GM21737 (cell line): ENCODE measurements at regions not wholly inside any gene's neighbourhood (a gene's known extent, or its start where the extent isn't known, plus 50 kb on each side); places are given as distances from the start of the nearest gene placed in this dataset.

Source experiments
- ATAC-seq: cut with Tn5 transposase; IDR thresholded peaks from one replicate; pipeline ENCODE4 v1.9.1; 2021; ENCODE audit warnings: mild to moderate bottlenecking, moderate library complexity; ENCODE audit not compliant: unreplicated experiment

GRCh38 chr4:138759554-138759902 lies 256.1 kb upstream of the NOCT start:
- no peak for ATAC-seq

- ATAC-seq = no peak
Measured at GRCh38 chr4:138758876-138759553, 256.6 kb upstream of the NOCT start.

GRCh38 chr4:138758196-138758595 lies 257.4 kb upstream of the NOCT start:
- ATAC-seq = no peak

- no peak for ATAC-seq
Measured at GRCh38 chr4:138757432-138757831, 258.1 kb upstream of the NOCT start.

GRCh38 chr4:138756519-138756918 lies 259.1 kb upstream of the NOCT start:
- ATAC-seq = no peak

GRCh38 chr4:138751309-138751708 lies 264.3 kb upstream of the NOCT start:
- ATAC-seq = no peak

- ATAC-seq = no peak
Measured at GRCh38 chr4:138749303-138749702, 266.3 kb upstream of the NOCT start.

GRCh38 chr4:138741766-138742377 lies 273.7 kb upstream of the NOCT start:
- ATAC-seq = no peak

- no peak for ATAC-seq
Measured at GRCh38 chr4:138740816-138741745, 274.5 kb upstream of the NOCT start.

GRCh38 chr4:138736362-138736761 lies 279.2 kb upstream of the NOCT start:
- no peak for ATAC-seq

GRCh38 chr4:138734746-138735145 lies 280.8 kb upstream of the NOCT start:
- ATAC-seq = no peak

- ATAC-seq = no peak
Measured at GRCh38 chr4:138728566-138728965, 287.0 kb upstream of the NOCT start.

- no peak for ATAC-seq
Measured at GRCh38 chr4:138727731-138728130, 287.9 kb upstream of the NOCT start.

GRCh38 chr4:138724530-138724929 lies 291.1 kb upstream of the NOCT start:
- no peak for ATAC-seq

- no peak for ATAC-seq
Measured at GRCh38 chr4:138716559-138717335, 298.8 kb upstream of the NOCT start.

- no peak for ATAC-seq
Measured at GRCh38 chr4:138710297-138710696, 305.3 kb upstream of the NOCT start.

GRCh38 chr4:138709859-138710258 lies 305.7 kb upstream of the NOCT start:
- ATAC-seq = no peak

- ATAC-seq = no peak
Measured at GRCh38 chr4:138707746-138708677, 307.6 kb upstream of the NOCT start.

GRCh38 chr4:138706201-138706600 lies 309.4 kb upstream of the NOCT start:
- ATAC-seq = no peak
